GM19023 (cell line): ENCODE measurements at regions not wholly inside any gene's neighbourhood (a gene's known extent, or its start where the extent isn't known, plus 50 kb on each side); places are given as distances from the start of the nearest gene placed in this dataset.

Source experiments
- ATAC-seq: cut with Tn5 transposase; IDR thresholded peaks from one replicate; pipeline ENCODE4 v1.9.1; 2021; ENCODE audit warnings: mild to moderate bottlenecking, moderate library complexity; ENCODE audit not compliant: unreplicated experiment

- peak; percentile 98 for ATAC-seq
Observed at GRCh38 chr4:107183155-107183774, 147.2 kb upstream of the DKK2 start.

- ATAC-seq, result no peak
Observed at GRCh38 chr4:107182347-107182746, 146.2 kb upstream of the DKK2 start.

DNA sequence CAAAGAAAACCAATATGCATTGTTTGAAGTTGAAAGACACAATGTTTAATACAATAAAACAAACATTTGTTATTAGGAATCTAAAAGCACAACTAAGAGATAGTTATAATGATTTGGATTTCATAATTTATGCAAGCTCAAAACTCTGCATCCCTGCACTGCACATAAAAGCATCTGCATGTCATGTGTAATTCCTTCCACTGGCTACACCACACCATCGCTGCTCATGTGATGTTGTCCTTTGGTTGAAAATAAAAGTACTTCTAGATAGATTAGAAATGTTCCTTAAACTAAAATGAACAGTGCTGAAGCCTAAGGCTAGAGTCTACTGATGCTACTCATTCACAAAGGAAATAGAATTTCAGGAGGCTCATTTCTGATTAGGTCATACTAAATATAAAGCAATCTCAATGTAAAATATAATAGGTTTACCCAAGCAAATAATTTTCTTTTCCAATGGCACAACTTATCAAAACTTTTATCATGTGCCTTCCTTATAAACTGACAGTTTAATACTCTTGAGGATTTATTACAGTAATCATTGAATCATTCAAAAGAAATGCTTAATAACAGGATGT, 130.8 kb upstream of the DKK2 start:
- no peak for ATAC-seq

DNA sequence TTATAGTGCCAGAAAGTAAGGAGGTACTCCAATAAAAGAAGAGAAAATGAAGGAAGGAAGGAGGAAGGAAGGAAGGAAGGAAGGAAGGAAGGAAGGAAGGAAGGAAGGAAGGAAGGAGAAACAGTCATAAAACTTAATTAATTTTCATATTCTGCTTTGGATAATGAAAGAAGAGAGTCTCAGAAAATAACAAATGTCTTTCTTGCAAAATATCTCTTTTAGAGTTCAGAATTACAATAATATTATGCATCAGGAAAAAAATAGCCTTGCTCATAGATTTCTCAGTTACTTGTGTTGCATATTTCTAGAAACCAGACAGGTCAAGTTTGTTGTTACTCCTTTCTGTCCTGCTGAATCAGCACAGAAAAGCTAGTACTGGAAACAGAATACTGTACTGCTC, 130.1 kb upstream of the DKK2 start:
- no peak for ATAC-seq

DNA sequence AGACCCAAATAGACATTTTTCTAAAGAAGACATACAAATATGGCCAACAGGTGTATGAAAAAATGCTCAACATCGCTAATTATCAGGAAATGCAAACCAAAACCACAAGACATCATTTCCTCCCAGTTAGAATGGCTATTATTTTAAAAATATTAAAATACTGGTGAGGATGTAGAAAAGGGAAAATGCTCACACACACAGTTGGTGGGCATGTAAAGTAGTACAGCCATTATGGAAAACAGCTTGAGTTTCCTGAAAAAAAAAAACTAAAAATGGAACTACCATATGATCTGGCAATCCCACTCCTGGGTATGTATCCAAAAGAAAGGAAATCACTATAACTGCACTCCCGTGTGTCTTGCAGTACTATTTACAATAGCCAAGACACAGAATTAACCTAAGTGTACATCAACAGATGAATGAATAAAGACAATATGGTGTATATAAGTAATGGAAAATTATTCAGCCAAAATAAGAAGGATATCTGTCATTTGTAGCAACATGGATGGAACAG, 128.9 kb upstream of the DKK2 start:
- ATAC-seq, result no peak

GRCh38 chr4:107156443-107156842, 120.3 kb upstream of the DKK2 start:
- no peak for ATAC-seq

DNA sequence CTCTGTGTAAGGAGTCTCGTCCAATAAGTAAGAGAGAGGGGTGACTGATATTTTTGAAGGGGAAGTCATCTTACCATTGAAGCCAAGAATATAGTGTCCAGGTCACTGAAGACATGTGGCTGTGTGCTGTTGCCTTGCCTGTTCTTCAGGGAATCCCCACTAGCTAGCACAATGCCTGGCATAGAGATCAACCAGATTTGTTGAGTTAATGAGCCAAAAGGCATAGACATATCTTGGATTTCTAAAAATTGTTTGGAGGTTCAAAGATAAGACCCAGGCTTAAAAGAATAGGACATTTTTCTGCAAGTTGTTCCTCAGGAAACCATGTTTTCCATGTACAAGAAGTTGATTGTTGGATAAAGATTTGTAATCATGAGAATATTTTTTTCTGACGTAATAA, 119.3 kb upstream of the DKK2 start:
- ATAC-seq, result no peak

DNA sequence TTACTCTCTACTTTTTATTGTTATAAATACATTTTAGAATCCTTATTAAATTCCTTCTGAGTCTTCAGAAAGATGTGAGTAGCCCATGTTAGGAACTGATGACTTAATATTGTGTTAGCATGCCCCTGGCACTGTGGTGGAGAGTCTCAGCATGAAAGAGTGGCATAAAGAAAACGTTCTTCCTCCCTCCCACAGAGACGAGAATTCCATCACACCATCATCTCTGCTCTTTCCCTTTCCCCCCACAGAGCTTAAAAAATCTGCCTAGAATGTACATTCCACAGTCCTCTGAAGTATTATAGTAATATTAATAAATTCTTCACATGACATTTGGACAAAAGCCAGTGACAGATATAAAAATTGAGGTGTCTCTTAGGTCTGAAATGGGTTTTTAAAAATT, 117.8 kb upstream of the DKK2 start:
- no peak for ATAC-seq

- no peak for ATAC-seq
Observed at GRCh38 chr4:107153228-107153627, 117.1 kb upstream of the DKK2 start.

- ATAC-seq, result no peak
Observed at GRCh38 chr4:107151173-107151572, 115.1 kb upstream of the DKK2 start.

- no peak for ATAC-seq
Observed at GRCh38 chr4:107148904-107149303, 112.8 kb upstream of the DKK2 start.

- ATAC-seq, result no peak
Observed at GRCh38 chr4:107147873-107148272, 111.8 kb upstream of the DKK2 start.

GRCh38 chr4:107138433-107138832, 102.3 kb upstream of the DKK2 start:
- no peak for ATAC-seq

GRCh38 chr4:107133965-107134653, 98.0 kb upstream of the DKK2 start:
- ATAC-seq, result no peak

GRCh38 chr4:107131295-107131694, 95.2 kb upstream of the DKK2 start:
- no peak for ATAC-seq

- no peak for ATAC-seq
Observed at GRCh38 chr4:107130157-107130556, 94.0 kb upstream of the DKK2 start.

DNA sequence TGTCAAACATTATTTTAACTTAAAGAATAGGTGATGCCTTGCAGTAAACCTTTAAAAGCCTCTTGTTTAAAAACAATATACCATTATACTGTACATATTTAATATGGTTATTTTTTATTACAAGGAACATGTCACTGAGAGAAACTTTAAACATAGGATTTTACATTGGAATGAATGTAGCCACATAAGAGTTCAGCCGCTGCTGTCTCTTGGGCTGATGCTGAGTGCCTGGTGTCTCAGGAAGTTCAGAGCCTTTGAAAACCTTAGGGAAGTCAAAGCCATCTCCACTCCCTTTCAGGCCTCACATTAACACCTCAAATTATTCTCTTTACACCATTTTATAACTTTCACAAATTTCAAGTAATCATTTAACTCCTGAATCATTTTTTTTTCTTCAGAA, 93.5 kb upstream of the DKK2 start:
- no peak for ATAC-seq

- no peak for ATAC-seq
Observed at GRCh38 chr4:107129076-107129475, 93.0 kb upstream of the DKK2 start.

DNA sequence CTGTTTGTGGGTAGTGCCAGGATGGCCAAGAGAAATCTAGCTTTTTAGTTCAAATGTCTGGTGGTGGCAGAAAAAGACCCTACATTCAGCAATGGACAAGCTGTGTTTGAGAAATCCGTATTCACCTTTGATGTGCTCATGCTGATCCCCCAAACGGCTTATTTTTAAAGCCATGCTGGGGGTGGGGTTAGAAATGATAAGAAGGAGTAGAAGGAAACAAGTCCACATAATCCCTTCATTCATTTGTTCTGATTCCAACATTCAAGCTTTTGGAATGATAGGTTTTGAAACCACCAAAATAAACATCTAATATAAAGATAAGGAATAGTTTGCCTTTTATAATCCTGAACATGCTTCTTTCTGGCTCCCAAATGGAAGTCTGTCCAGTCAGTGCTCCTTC, 92.0 kb upstream of the DKK2 start:
- no peak for ATAC-seq

DNA sequence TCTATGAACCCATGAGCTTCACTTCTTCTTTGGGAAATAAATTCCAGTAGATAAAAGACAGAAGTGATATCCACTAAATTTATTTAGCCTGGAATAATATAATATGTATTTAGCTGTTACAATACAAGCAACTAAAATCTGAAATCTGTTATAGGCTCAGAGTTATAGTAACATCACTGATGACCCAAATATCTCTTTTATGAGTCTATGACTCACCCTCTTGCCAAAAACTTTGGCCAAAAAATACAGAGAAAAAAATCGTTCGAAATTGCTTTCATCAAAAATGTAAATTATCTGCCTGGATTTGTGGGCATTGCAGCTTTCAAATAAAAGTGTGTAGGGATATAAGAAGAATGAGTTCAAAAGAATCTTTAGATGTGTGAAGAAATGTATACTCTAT, 89.4 kb upstream of the DKK2 start:
- no peak for ATAC-seq

DNA sequence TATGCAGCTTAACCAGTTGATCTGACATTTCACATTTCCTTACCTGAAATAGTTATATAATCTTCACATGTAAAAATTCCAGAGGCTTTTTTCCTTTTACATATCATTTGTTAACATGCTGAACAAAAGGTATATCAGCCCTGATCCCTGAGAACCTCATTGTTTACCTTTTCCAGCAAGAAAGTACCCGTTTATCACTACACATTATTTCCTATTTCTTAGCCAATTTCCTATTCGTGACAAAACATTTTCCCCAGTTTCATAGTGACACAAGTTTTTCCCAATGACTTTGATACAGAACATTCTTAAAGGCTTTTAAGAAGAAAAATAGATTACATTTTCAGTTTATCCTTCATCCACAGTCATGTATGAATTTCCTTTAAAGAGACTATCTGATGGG, 86.6 kb upstream of the DKK2 start:
- ATAC-seq, result no peak

- ATAC-seq, result no peak
Observed at GRCh38 chr4:107120661-107121060, 84.5 kb upstream of the DKK2 start.
